Ascending aorta (tissue), 2 donors: ENCODE measurements at regions not wholly inside any gene's neighbourhood (a gene's known extent, or its start where the extent isn't known, plus 50 kb on each side); places are given as distances from the start of the nearest gene placed in this dataset.

Source experiments
- DNase-seq, 2 donors: peaks; one replicate each; pipeline ENCODE4 v3.0.0-alpha.2; 2019; ENCODE audit warnings: low spot score in 2 of 2
- H3K27ac ChIP-seq, 2 donors: fragments of 200-600 bp; sonication (generic); one replicate each; pipeline ENCODE4 v1.5.1; 2016 to 2017; ENCODE audit warnings: mild to moderate bottlenecking in 1 of 2
- H3K27me3 ChIP-seq: fragments of 200-600 bp; sonication (generic); one replicate; pipeline ENCODE4 v1.5.1; 2017
- H3K36me3 ChIP-seq, 2 donors: fragments of 200-600 bp; sonication (generic); one replicate each; pipeline ENCODE4 v1.5.1; 2016
- H3K4me1 ChIP-seq, 2 donors: fragments of 200-600 bp; sonication (generic); one replicate each; pipeline ENCODE4 v1.5.1; 2016 to 2017; ENCODE audit warnings: mild to moderate bottlenecking in 1 of 2
- H3K4me3 ChIP-seq, 2 donors: fragments of 200-600 bp; sonication (generic); one replicate each; pipeline ENCODE4 v1.5.1; 2016 to 2017; ENCODE audit warnings: mild to moderate bottlenecking in 1 of 2
- H3K9me3 ChIP-seq, 2 donors: fragments of 200-600 bp; sonication (generic); one replicate each; pipeline ENCODE4 v1.5.1; 2016
- intact Hi-C: fragments of 100-400 bp; cut with DNase I; formaldehyde crosslinking; loops from one replicate; pipeline ENCODE4 v1.15.1; 2023
- TF ChIP-seq, protein P1 (sequence below), 3 experiments: fragments of 200-600 bp in 2 of 3; fragments of 450-650 bp in 1 of 3; sonication (generic) in 2 of 3; IDR thresholded peaks; one replicate each; pipeline ENCODE4 v1.5.1; 2016 to 2019; ENCODE audit warnings: antibody characterized with exemption in 3 of 3, mild to moderate bottlenecking in 1 of 3, moderate library complexity in 1 of 3

DNA sequence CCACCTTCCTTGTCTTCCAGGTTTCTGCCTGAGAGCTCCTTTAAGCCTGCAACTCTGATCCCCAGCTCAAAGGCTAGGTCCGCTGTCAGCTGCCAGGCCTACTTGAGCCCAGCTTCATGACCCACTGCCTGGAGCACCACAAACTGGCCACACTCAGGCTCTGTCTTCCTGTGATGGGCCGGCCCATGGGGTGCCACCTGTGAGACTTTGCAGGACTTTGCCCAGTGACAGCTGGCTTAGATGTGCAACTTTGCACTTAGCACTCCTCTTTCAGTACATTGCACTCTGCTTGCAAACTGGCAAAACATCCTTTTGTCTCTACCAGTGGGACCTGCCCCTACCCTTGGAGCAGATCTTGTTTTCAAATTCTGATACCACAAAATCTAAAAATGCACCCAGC lies 311.5 kb upstream of the PDE4D start:
- H3K9me3 ChIP-seq = no peaks in the 10 kb centered on the region
- intact Hi-C loops = no loop called here

DNA sequence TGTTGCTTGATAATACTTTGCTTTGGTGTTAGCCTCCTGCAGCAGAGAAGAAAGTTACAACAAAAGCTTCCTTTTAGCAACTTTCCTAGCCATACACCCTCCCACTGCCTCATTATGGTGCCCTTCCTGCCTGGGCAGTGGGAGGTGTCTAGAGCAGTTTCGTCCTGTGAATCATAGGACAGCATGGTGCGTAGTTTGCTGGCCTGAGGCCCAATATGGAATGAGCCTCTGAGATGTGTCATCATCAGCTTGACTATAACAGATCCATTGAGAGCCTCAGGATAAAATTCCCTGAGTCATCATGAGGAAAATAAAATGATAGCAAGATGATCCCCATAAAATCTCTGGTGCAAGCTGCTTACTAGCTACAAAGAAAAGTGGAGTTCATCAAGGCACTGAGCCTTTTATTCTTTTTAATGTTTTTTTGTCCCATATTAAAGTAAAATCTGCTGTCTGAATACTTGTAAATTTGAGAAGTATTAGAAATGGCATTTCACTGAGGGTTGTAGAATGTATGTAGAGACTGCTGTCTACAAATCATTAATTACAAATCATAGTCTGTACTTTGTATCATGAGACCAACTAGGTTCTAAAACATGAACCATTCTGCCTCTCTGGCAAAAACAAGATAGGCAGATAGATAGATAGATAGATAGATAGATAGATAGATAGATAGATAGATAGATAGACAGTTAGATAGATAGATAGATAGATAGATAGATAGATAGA lies 303.0 kb upstream of the PDE4D start:
- Histone ChIP-seq H3K27me3 (no peaks in the 10 kb centered on the region), H3K4me1 (no peaks in the 10 kb centered on the region), H3K4me3 (no peak overlapping the region), H3K27ac (no peak overlapping the region), H3K9me3 (no peaks in the 10 kb centered on the region), H3K36me3 (no peaks in the 10 kb centered on the region)
- TF ChIP-seq, protein P1, sequence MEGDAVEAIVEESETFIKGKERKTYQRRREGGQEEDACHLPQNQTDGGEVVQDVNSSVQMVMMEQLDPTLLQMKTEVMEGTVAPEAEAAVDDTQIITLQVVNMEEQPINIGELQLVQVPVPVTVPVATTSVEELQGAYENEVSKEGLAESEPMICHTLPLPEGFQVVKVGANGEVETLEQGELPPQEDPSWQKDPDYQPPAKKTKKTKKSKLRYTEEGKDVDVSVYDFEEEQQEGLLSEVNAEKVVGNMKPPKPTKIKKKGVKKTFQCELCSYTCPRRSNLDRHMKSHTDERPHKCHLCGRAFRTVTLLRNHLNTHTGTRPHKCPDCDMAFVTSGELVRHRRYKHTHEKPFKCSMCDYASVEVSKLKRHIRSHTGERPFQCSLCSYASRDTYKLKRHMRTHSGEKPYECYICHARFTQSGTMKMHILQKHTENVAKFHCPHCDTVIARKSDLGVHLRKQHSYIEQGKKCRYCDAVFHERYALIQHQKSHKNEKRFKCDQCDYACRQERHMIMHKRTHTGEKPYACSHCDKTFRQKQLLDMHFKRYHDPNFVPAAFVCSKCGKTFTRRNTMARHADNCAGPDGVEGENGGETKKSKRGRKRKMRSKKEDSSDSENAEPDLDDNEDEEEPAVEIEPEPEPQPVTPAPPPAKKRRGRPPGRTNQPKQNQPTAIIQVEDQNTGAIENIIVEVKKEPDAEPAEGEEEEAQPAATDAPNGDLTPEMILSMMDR (IDR thresholded peaks at IDR 0.05) = no peak
- intact Hi-C loops = no loop called here
- DNase-seq = peak in 1 of 2 donors; percentile 67

More for the DNA sequence above, 311.5 kb upstream of the PDE4D start:
- H3K27ac ChIP-seq = no peak overlapping the region
- H3K36me3 ChIP-seq = no peaks in the 10 kb centered on the region
- no peak for DNase-seq
- H3K4me1 ChIP-seq = peaks cover 0 to 11% of the 10 kb centered on the region in 2 donors
- TF ChIP-seq, protein P1 (IDR thresholded peaks at IDR 0.05) = no peak
- H3K4me3 ChIP-seq = no peak overlapping the region
- H3K27me3 ChIP-seq = no peaks in the 10 kb centered on the region

DNA sequence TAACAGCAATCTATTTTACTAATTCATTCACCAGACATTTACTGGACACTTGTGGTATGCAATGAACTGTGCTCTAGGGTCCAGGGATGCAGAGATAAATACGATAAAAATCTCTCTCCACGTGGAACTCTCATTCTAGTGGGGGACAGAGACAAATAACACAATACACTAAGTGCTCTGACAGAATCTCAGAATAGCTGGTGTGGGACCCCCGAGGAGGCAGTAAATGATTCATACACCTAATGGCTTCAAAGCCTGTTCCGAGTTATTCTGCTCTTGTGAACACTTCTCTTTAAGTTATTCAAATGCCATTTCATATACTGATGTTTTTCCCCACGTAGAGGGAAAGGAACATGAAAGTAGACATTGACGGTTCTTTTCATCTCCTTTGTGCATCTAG lies 302.0 kb upstream of the PDE4D start:
- intact Hi-C loops = no loop called here
- H3K4me1 ChIP-seq = no peaks in the 10 kb centered on the region
- H3K27me3 ChIP-seq = no peaks in the 10 kb centered on the region
- H3K27ac ChIP-seq = no peak overlapping the region
- TF ChIP-seq, protein P1 (IDR thresholded peaks at IDR 0.05) = no peak
- DNase-seq = no peak
- H3K4me3 ChIP-seq = no peak overlapping the region
- H3K9me3 ChIP-seq = no peaks in the 10 kb centered on the region
- no peaks in the 10 kb centered on the region for H3K36me3 ChIP-seq

DNA sequence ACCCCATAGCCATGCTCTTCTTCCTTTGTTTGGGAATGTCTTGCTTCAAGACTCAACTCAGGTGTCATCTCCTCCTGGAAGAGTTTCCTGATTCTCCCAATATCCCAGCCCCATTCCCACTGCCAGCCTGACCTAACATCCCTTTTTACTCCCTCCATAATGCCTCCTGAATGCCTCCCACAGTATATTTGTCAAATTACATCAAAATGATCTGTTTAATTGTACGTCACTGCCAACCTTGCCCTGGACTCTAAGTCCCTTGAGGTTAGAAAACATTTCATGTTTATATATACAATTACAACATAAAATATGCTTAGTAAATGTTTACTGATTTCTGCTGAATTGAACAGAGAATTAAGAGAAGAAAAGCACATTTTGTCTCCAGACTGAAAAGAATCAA lies 301.6 kb upstream of the PDE4D start:
- TF ChIP-seq, protein P1 (IDR thresholded peaks at IDR 0.05) = no peak
- intact Hi-C loops = no loop called here

DNA sequence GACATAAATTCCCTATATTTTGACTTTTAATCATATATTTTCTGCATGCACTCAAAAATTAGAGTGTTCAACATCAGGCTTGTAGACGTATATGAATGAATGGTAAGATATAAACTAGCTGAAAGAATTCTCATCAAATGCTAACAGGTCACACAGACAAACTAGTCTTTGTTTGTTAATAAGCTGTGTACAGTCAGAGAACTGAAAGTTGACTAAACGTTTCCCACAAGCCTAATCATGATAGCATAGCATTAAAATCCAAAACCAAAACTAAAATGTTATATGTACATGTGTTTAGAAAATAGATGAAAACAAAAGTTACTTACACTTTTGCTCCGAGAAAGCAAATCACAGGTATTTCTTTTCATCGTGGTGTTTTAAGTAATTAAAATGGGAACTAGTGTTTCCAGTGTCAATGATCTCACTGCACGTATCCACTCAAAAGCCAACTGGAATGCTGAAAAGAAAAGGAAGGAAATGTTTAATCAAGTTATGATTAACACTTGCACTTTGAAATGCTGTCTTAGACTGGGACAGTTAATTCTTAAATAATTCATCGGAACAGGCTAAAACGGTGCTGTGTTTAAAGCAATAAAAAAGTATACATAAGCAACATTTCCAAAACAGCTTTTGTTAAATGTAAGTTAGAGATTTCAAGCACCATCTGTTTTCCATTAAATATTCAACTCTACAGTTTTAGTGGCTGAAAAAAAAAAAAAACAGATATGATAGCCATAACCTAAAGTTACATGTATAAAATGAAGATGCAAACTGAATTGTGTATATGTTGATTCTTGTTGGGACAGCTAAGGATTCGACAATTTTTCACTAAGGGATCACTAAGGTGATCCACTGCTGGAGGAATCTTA lies 291.9 kb upstream of the PDE4D start:
- intact Hi-C loops = no loop called here
- Histone ChIP-seq H3K4me1 (no peaks in the 10 kb centered on the region), H3K36me3 (peaks cover 0 to 8% of the 10 kb centered on the region in 2 donors), H3K9me3 (no peaks in the 10 kb centered on the region), H3K4me3 (no peak overlapping the region), H3K27ac (no peak overlapping the region), H3K27me3 (no peaks in the 10 kb centered on the region)
- no peak for DNase-seq
- TF ChIP-seq, protein P1 (IDR thresholded peaks at IDR 0.05) = no peak

More for the DNA sequence above, 301.6 kb upstream of the PDE4D start:
- Histone ChIP-seq H3K36me3 (no peaks in the 10 kb centered on the region), H3K4me1 (no peaks in the 10 kb centered on the region), H3K4me3 (no peak overlapping the region), H3K27ac (no peak overlapping the region), H3K27me3 (no peaks in the 10 kb centered on the region), H3K9me3 (no peaks in the 10 kb centered on the region)
- DNase-seq = no peak
